Cerebellar cortex (tissue), 1 donor: ENCODE measurements at regions not wholly inside any gene's neighbourhood (a gene's known extent, or its start where the extent isn't known, plus 50 kb on each side); places are given as distances from the start of the nearest gene placed in this dataset.
A peak's percentile ranks its signal among the peaks of the same experiment; 100 is the strongest.

Experiments used
- DNase-seq: peaks from one replicate; pipeline ENCODE4 v3.0.0-alpha.2; 2015; ENCODE audit warnings: low spot score

DNA sequence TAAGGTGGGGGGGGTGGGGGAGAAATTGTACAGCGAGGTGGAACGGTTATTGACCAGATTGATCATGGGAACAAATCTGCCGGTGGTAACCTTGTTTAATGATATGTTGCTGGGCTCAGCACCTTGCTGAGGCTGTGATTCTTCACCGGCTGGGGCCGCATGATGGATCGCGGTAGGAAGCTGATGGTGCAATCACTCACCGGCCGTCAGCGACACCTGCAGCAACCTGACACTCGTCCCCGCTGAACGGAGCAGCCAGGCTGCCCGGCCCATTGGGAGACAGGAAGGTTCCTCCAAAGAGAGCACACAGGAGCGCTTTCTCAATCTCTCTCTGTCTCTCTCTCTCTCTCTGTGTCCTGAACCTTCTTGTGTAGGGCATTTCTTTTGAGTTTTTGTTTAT lies 128.5 kb upstream of the RRP15 start:
- DNase-seq = no peak

DNA sequence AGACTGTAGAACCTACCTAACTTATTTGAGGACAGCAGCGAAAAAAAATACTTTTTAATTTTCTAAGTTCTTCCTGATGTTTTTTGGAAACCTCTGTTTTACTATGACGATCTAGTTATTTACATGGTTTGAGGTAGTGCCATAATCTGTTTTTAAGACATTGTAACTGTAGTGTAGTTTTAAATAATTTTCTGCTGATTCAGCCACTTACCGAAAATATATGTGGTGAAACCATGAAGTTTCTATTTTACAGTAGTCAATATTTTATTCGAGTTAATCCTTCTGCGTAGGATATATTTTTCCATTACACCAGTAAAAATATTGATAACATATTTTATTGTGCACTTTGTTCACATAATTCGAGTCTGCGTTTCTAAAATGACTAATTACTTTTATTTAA lies 121.7 kb upstream of the RRP15 start:
- no peak for DNase-seq

DNA sequence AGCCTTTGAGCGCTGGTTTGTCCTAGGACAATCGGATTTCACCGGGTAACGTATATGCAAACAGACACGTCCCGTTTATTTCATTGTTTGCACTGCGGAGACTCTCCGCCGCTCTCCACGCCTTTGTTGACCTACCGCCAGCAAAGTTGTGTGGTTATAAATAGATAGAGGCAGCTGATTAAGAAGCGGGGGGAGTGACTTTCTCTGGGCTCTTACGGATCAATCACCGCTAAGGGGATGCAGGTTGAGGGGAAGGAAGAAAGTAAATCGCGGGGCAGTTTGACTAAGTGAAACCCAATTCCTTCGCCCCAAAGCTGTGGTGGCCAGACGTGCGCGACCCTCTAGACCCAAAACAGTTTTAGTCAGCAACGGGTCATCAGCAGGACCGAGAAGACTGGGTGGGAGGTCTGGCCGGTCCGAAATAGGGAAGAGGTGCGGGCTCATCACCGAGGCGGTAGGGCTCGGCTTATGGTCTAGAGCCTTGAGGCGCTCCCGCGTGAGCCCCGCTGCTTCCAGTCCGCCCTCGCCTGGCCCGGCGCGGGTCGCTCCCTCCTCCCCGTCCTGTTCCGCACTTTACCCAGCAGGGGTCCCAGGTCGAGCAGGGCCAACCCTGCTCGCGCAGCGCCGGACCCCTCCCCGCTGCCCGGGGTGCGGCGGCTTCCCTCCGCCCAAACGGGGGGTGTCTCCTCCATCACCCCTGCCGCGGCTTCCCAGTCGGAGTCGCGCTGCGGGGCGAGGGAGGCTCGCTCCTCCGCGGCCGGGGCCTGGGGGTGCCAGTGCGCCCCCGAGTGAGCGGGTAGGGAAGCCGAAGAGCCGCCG lies 120.8 kb upstream of the RRP15 start:
- DNase-seq = no peak

DNA sequence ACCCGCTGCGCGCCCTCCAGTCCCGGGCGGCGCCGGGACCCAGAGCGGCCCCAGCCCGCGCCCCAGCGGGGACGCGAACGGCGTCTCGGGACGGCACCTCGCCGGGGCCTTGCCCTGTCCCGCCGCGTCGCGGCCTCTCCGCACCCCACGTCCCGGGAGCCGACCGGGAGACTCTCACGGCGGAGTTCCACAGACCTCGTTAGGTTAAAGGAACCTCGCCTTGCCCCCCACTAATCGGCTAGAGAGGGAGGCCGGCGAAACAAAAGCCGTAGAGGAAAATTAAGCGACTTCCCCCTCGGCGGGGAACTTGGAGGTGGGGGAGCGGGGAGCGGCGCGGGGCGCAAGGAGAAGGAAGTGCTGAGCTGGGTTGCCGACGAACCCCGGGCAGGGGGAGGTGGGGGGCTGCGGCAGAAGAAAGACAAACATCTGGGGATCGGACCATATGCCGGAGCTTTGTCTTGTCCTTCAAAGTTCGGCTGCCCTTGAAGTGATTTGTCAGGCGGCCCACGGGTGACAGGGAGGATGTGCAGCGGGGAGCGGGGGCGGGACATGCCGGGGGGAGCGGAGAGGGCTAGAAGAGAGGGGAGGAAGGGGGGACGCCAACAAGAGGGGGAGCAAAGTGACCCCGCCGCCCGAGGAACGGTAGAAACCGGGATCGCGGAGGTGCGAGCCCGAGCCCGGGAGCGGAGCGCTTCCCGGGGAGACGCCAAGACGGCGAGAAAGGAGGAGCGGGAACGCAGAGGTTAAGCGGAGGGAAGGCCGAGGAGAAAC lies 120.0 kb upstream of the RRP15 start:
- no peak for DNase-seq

DNA sequence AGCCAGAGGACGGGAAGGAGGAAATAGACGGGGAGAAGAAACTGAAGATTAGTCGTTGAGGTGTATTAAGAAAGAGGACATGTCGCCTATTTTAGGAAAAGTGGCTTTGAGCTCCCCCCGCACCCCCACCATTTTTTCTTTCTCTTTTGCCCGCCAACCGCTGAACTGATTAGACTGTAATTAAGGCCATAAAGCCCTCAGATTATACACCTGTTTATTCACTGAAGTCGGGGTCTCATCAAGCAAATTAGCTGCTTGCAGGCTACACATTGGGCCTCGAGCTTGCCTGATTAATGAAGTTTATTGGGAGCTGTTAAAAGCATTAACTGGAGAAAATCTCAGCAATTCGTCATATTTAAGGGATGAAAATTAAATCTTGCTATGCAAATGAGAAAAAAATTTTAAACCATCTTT lies 119.4 kb upstream of the RRP15 start:
- DNase-seq = no peak

DNA sequence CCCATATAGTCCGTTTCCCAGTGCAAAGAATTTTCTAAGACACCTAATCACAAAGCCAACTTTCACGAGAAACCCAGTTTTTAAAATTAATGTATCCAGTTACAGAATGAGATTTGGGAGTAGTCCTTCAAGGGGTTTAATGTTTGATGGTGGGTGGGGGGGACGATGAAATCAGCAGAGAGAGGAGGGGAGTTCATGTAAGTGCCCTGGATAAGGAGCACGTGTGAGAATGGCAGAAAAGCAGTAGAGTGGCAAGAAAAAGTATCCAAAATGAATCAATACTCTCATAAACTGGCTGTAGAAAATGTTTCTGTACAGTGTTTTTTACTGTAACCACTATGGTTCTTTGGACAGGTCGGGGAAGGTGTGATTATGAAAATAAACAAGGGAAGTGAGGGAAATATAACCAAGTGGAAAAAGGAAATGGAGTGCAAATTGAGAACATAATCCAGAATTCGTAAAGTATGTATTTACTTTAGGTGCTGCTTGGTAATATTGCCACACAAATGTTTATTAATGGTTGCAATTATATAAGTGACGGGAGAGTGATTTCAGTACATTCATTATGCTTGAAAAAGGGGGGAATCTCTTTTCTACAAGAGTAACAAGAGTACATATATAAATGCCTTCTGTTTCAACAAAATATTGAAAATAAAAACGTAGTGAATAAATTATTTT lies 118.7 kb upstream of the RRP15 start:
- no peak for DNase-seq

DNA sequence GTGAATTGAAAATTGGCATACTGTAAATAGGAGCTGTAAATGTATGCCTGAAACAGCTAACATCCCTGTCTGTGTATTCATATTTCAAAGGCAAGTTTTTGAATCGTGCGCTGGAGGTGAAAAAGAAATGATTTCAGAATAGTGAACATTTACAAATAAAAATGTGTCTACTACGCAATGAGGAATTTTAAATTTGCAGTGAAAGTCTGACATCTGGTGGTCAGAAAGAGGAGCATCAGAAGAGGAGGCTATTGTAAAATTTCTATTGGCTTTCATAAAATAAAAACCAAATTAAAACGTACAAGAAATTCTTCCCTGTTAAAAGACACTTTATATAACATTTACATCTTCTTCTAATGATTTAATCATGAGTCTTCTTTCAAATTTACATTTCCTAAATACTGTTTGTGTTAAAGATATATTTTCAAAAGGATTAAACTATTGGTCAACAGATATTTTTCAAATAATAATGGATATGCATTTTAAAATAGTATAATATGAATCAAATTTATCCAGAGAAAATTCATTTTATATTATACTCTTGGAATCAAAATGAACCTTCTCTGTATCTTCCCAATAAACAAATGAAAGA lies 113.7 kb upstream of the RRP15 start:
- peak; percentile 43 for DNase-seq

DNA sequence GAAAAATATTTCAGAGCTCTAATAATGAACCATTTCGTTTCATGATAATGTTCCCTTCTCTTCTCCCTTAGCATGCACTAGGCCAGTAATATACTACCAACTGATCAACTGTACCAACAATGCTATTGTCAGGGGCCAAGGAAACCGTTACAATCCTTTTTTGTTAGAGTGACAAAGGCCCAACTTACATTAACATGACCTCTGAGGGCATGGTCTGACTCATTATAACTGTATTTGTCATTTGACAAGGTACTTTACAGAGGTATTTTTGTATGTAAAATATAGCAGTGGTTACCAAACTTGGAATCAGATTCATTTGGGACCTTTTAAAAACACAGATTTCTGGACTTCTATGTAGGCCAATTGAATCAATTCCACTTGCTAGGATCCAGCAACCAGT lies 102.6 kb upstream of the RRP15 start:
- no peak for DNase-seq

DNA sequence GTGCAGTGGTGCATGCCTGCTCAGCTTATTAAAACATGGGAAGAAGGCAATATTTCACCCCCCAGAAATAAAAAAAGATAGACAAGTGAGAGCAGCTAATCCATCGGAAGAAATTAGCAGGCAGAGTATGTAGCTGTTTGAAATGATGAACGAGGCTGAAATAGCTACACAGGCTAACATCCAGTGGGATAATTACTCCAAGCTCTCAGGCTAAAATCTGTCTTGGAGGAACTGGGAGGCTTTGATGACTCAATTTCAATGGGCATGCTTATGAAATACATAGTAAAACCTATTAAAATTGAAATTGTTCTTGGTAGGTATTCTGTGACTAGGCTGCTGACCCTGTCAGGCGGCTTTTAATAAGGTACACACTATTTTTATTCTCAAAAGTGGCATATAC lies 84.1 kb upstream of the RRP15 start:
- no peak for DNase-seq

DNA sequence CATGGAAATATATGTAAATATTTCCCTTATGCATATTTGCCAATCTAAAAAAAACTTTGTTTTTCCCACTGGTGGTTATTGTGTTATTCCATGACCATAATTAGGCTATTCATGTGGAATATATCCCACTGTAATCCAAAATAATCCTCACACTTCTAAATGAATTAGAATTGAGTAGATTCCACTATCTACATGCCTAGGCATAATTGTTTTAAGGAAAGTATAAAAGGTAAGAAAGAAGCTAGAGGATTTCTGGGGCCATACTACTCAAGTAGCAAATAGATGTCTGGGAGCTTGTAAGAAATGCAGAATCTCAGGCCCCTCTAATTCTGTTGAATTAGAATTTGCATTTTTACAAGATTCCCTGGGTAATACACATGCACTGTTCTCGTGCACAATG lies 83.5 kb upstream of the RRP15 start:
- DNase-seq = no peak

DNA sequence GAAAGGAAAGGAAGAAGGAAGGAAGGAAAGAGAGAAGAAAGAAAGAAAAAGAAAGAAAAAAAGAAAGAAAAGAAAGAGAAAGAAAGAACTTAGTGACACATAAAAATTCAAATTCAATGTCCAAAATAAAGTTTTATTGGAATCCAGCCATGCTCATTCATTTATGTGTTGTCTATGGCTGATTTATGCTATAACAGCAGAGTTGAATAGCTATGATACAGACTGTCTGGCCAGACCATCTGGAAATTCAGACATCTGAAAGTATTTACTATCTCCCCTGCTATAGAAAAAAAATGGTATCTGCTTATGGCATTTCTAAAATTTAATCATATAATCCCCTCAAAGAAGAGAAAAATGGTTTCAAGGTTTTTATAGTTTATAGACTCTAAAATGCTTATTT lies 79.4 kb upstream of the RRP15 start:
- no peak for DNase-seq

DNA sequence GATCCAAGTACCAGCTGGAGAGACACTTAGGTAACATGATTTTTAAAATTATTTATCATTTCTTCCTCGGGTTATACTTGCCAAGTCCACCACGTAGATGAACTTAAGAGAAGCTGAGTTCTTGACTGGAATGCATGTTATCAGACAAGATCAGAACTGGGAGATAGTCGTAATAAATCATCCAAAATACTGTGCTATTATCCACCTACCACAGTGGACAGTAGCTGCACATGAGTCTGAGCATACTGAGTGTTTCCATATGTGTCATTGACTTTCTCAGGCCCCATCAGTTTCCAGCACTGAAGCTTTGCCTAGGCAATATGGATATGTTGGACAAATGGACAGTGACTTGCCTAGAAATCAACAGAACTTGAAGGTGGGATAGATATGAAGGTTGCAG lies 77.9 kb upstream of the RRP15 start:
- DNase-seq = no peak

DNA sequence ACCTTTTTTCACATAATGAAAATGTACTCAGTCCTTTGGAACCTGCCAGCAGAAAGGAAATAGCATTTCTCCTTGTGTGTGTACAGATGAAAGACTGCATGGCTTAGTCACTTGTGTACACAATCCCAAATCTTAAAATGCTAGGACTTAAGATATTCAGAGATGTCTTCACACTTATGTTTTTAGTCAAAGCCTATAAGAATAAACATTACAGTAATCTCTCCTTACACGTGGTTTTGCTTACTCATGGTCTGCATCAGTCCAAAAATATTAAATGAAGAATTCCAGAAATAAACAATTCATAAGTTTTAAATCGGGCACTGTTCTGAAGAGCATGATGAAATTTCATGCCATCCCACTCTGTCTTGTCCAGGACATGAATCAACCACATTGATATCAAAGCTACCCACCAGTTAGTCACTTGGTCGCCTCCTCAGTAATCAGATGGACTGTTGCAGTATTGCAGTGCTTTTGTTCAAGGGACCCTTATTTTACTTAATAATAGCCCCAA lies 75.7 kb upstream of the RRP15 start:
- DNase-seq = no peak

DNA sequence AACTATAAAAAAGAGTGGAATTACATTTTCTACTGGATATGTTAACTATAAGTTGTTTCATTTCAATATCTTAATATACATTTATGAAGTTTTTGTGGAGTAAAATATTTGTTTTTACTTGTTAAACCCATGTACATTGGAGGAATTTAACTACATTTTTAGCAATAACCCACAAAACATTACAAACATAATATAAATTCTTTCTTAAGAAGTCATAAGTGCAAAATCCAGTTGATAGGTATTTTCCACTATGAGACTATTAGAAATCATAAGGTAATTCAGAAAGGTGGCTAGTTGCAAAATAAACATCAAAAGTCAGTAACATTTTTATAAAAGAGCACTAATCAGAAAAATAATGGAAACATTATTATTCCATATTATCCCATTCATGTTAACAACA lies 73.9 kb upstream of the RRP15 start:
- DNase-seq = no peak

DNA sequence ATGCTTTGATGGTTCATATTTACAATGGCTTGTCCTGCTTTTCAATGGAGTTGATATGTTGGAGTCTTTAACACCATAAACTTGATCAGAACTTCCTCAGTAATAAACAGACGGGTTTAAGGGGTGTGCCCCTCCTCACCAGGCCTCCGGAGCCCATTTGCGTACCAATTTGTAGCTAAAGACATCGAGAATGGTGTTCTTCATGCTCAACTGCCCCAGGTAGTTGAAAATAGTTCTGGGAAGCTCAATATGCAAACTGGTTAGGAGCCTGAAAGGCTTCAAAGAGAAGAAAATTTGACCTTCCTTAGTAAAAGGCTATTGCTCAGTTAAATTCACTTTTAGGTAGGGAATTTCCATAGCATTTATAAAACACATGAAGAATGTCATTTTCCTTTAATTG lies 68.1 kb upstream of the RRP15 start:
- no peak for DNase-seq

DNA sequence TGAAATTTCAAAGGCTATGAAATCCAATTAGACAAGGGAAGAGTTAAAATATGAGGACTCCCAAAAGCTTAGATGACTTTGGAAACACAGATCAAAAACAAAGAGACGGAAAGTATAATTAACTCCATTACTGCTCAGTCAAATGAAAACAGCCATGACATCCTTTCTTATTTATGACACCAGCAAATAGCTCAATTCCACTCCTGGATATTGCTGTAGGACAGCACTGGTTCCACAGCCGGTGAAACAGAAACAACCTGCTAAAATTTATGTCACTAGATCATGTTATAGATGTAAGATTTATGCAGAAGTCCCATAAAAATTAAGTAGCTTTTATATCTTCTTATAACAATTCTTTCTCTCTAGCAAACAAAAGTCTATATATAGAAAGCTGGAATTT lies 65.6 kb upstream of the RRP15 start:
- DNase-seq = no peak

DNA sequence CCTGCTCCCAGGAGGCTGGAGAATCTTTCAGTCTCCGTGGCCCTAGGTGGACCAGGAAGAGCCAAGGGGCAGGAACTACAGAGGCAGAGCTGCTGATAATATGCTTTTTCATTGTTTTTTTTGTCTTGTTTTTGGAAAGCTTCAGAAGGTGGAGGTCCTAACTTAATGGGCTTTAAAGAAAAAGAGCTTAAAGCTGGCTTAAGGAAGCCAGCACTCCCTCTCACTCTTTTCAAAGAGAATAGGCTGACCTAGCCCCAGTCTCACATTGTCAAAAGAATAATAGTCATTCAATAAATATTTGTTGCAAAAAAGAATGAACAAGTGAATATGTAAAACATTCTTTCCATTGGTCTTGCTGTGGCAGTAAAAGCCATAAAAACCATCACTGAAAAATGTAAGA lies 61.0 kb upstream of the RRP15 start:
- no peak for DNase-seq

DNA sequence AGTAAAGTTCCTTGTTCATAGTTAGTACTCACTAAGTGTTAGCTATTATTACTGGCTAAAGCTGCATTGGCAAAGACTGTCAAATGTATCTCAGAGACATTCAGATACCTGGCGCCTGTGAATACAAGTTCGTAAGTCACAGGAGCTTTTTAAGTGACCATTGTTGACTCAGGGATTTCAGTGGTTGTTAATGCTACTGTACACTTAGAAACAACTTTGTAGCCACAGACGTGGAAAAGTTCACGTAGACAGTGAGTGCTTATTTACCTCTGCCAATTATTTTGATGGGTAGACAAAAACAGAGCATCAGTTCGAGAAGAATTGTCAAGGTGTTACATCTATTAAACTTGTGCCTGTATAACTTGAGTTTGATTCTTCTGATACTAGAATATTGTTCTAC lies 59.1 kb upstream of the RRP15 start:
- DNase-seq = no peak
